SK-N-MC (cell line): ENCODE measurements at regions not wholly inside any gene's neighbourhood (a gene's known extent, or its start where the extent isn't known, plus 50 kb on each side); places are given as distances from the start of the nearest gene placed in this dataset.
"Not testable (repeated sequence)": the region's sequence is repeated elsewhere in the genome, so short reads cannot be mapped to it uniquely, and the experiment has no call there.

Source experiments
- EZH2 ChIP-seq: fragments of 200-600 bp; sonication (generic); IDR thresholded peaks from one replicate; pipeline ENCODE4 v1.6.1; 2017; ENCODE audit warnings: antibody characterized with exemption
- POLR2AphosphoS5 ChIP-seq: IDR thresholded peaks from 2 replicates; pipeline ENCODE4 v1.6.1; 2012; ENCODE audit warnings: mild to moderate bottlenecking, low read depth, low read length, borderline replicate concordance

GRCh38 chr3:125835562-125835961 is 133.4 kb upstream of the ROPN1B start:
- not testable (repeated sequence) for TF ChIP-seq POLR2AphosphoS5, EZH2
